K562 (cell line): ENCODE measurements at regions not wholly inside any gene's neighbourhood (a gene's known extent, or its start where the extent isn't known, plus 50 kb on each side); places are given as distances from the start of the nearest gene placed in this dataset.

Source experiments
- ATAC-seq: fragments of 200-7000 bp; cut with Tn5 transposase; 3 replicates; pipeline ENCODE4 v1.9.1; 2020; ENCODE audit warnings: moderate library complexity
- BruUV-seq: library from RNA; stranded (reverse); fragments of 400-500 nt; replicated peaks from 2 replicates; lab custom pipeline; 2021; lab: Mats Ljungman, UMichigan
- CTCF ChIA-PET: fragments of 300-600 bp; formaldehyde crosslinking; extraction: SDS; loops from one replicate; lab custom pipeline; 2021; ENCODE audit warnings: low intra/inter-chr PET ratio; lab: Yijun Ruan, JAX
- POLR2A ChIA-PET: fragments of 300-600, 350-650 bp; sonication (Branson Sonifier 250); formaldehyde crosslinking; extraction: SDS; loops from one replicate; lab custom pipeline; 2021; ENCODE audit warnings: antibody characterized with exemption, inconsistent platforms; lab: Yijun Ruan, JAX
- DNase-seq, 4 experiments: peaks; one replicate each; pipeline versions ENCODE4 v3.0.0 to v3.0.0-alpha.2; 2011 to 2018; ENCODE audit warnings: low spot score in 3 of 4, mixed read lengths in 3 of 4; ENCODE audit errors: extremely low read depth in 1 of 4
- FAIRE-seq: peaks from 2 replicates; lab custom pipeline; 2011; peaks lifted over from hg19 to GRCh38; lab: Jason Lieb, UNC
- H2AFZ ChIP-seq: 2 replicates; pipeline ENCODE4 v1.6.0; 2011; ENCODE audit warnings: low read depth, low read length, control low read depth, inconsistent platforms
- H3K27ac ChIP-seq: fragments of 200-600 bp; 3 replicates; pipeline ENCODE4 v1.8.0; 2011; ENCODE audit warnings: low read depth, mild to moderate bottlenecking, control low read depth, inconsistent platforms, low read length, moderate library complexity, mixed read lengths; ENCODE audit errors: extremely low read depth
- H3K27me3 ChIP-seq, 2 experiments: fragments of 300-600 bp in 1 of 2; 2 replicates in 1 of 2; 3 replicates in 1 of 2; pipeline versions ENCODE4 v1.6.0 to v1.8.0; 2011; ENCODE audit warnings: inconsistent platforms in 2 of 2, low read length in 2 of 2, mild to moderate bottlenecking in 1 of 2, mixed read lengths in 1 of 2, moderate library complexity in 1 of 2; ENCODE audit not compliant: control insufficient read depth in 2 of 2, insufficient read depth in 2 of 2
- H3K36me3 ChIP-seq: fragments of 300-600 bp; 3 replicates; pipeline ENCODE4 v1.8.0; 2011; ENCODE audit warnings: mild to moderate bottlenecking, low read length, inconsistent platforms; ENCODE audit not compliant: control insufficient read depth, insufficient read depth
- H3K4me1 ChIP-seq, 2 experiments: fragments of 200-600 bp in 1 of 2; replicated peaks in 1 of 2; 2 replicates in 1 of 2; 3 replicates in 1 of 2; pipeline versions ENCODE4 v1.5.1 to v1.8.0; 2011; ENCODE audit warnings: inconsistent platforms in 2 of 2, low read length in 2 of 2, mild to moderate bottlenecking in 1 of 2, mixed read lengths in 1 of 2, moderate library complexity in 1 of 2; ENCODE audit not compliant: control insufficient read depth in 2 of 2, insufficient read depth in 2 of 2
- H3K4me2 ChIP-seq: 2 replicates; pipeline ENCODE4 v1.6.1; 2011; ENCODE audit warnings: low read length, control low read depth, inconsistent platforms, mixed read lengths; ENCODE audit not compliant: insufficient read depth
- H3K4me3 ChIP-seq: fragments of 200-600 bp; sonication (generic), shearing (Covaris generic); 2 replicates; pipeline ENCODE4 v1.5.1; 2016; ENCODE audit warnings: control low read depth, inconsistent platforms
- H3K79me2 ChIP-seq: fragments of 200-600 bp; 3 replicates; pipeline ENCODE4 v1.8.0; 2011; ENCODE audit warnings: low read length, inconsistent platforms; ENCODE audit not compliant: control insufficient read depth, insufficient read depth
- H3K9ac ChIP-seq, 2 experiments: 2 replicates each; pipeline versions ENCODE4 v1.6.0 to v1.6.1; 2011; ENCODE audit warnings: low read depth in 2 of 2, low read length in 2 of 2, control low read depth in 1 of 2, inconsistent platforms in 1 of 2, mild to moderate bottlenecking in 1 of 2, mixed read lengths in 1 of 2; ENCODE audit not compliant: insufficient read depth in 1 of 2
- H3K9me1 ChIP-seq: one replicate; pipeline ENCODE4 v1.6.0; 2011; ENCODE audit warnings: inconsistent platforms, mild to moderate bottlenecking, low read length, moderate library complexity; ENCODE audit not compliant: control insufficient read depth, insufficient read depth
- H3K9me3 ChIP-seq: replicated peaks from 2 replicates; pipeline ENCODE4 v1.5.1; 2011; ENCODE audit warnings: low read depth, low read length, inconsistent platforms; ENCODE audit not compliant: control insufficient read depth, insufficient read depth
- H4K20me1 ChIP-seq: replicated peaks from 2 replicates; pipeline ENCODE4 v1.6.1; 2011; ENCODE audit warnings: low read length, inconsistent platforms, mixed read lengths; ENCODE audit not compliant: control insufficient read depth, insufficient read depth
- CTCF ChIP-seq, 3 experiments: IDR thresholded peaks in 2 of 3; conservative IDR thresholded peaks in 1 of 3; 2 replicates each; pipeline ENCODE4 v1.5.1; 2011 to 2012; ENCODE audit warnings: low read length in 3 of 3, mild to moderate bottlenecking in 3 of 3, control low read depth in 2 of 3, improper control_type of control experiment in 1 of 3, inconsistent platforms in 1 of 3, low read depth in 1 of 3, mixed read lengths in 1 of 3, moderate library complexity in 1 of 3; ENCODE audit not compliant: insufficient read depth in 2 of 3
- RAD21 ChIP-seq, 2 experiments: fragments of 250-450 bp in 1 of 2; fragments of 450-650 bp in 1 of 2; sonication (Bioruptor Pico) in 1 of 2; formaldehyde crosslinking in 1 of 2; IDR thresholded peaks in 1 of 2; conservative IDR thresholded peaks in 1 of 2; 2 replicates each; pipeline versions ENCODE4 v1.4.0 to v1.8.0; 2020 to 2022; ENCODE audit warnings: mild to moderate bottlenecking in 2 of 2, moderate library complexity in 1 of 2
- ZC3H4 ChIP-seq: sonication (generic); formaldehyde crosslinking; IDR thresholded peaks from 2 replicates; pipeline ENCODE4 v1.9.0; 2021; ENCODE audit warnings: missing genetic modification reagents, borderline replicate concordance
- WGBS: fragments of 100-300 bp; shearing (Covaris generic); methylation state at CpG from one replicate; pipeline ENCODE4 v1.1.6; 2016; ENCODE audit warnings: low coverage, mixed read lengths; ENCODE audit not compliant: insufficient coverage; ENCODE audit errors: missing lambda C conversion rate; 5-methylcytosine and 5-hydroxymethylcytosine counted together
- in situ Hi-C: fragments of 300-500 bp; cut with MboI; formaldehyde crosslinking; loops from 4 replicates; pipeline ENCODE4 v1.15.0; 2018; ENCODE audit warnings: inconsistent platforms, mixed read lengths
- intact Hi-C: fragments of 100-400 bp; cut with micrococcal nuclease; formaldehyde crosslinking; loops from 2 replicates; pipeline ENCODE4 v1.14.2; 2022

- ChIA-PET CTCF (no interaction called here), POLR2A (interaction anchor here (0.8 to 1.7 kb wide), 4 partner anchors 9 to 312 kb away, joined by 3 to 7 read pairs (median 4); no protein-coding TSS in a partner anchor)
- peaks cover 0 to 3% of the 10 kb centered on the region in 2 experiments; a peak in 1 of 5 replicates for H3K4me1 ChIP-seq
- H3K27ac ChIP-seq, result no peak overlapping the region
- no peak for DNase-seq
- BruUV-seq, result no TSS peak
- no peaks in the 10 kb centered on the region for H3K9me3 ChIP-seq
- peaks cover 17 to 27% of the 10 kb centered on the region in 2 experiments for H3K27me3 ChIP-seq
- peak; percentile 75 for ATAC-seq
- no peak overlapping the region for H3K4me3 ChIP-seq
- in situ Hi-C loops (no loop called here), intact Hi-C loops (no loop called here)
- WGBS, result 0% methylated on average over 2 of the region's 2 CpGs
- no peaks in the 10 kb centered on the region for H3K79me2 ChIP-seq
- H4K20me1 ChIP-seq, result no peaks in the 10 kb centered on the region
- TF ChIP-seq RAD21 (CRISPR knock-in tag; conservative IDR thresholded peaks at IDR 0.05 in 1 of 2, IDR thresholded peaks at IDR 0.05 in 1 of 2) (peak in 1 of 2 experiments; percentile 35; a peak in 1 of 4 replicates), ZC3H4 (CRISPR knock-in tag) (no peak), CTCF (IDR thresholded peaks at IDR 0.05 in 2 of 3, conservative IDR thresholded peaks at IDR 0.05 in 1 of 3; ENCODE audit: insufficient read depth in 2 of 3, low read depth in 1 of 3, low read length in 3 of 3) (peak; percentile 19 to 30 (median 27); a peak in 3 of 6 replicates)
- no peak overlapping the region for H3K9ac ChIP-seq
- no peak overlapping the region for H2AFZ ChIP-seq
- no peak for FAIRE-seq
- H3K36me3 ChIP-seq, result no peaks in the 10 kb centered on the region
- no peak overlapping the region for H3K4me2 ChIP-seq
- no peaks in the 10 kb centered on the region for H3K9me1 ChIP-seq
These were observed 169.7 kb upstream of the TNFAIP3 start for GRCh38 chr6:137697267-137697938.
